ENCODE measurements at regions not wholly inside any gene's neighbourhood (a gene's known extent, or its start where the extent isn't known, plus 50 kb on each side); places are given as distances from the start of the nearest gene placed in this dataset.

DNA sequence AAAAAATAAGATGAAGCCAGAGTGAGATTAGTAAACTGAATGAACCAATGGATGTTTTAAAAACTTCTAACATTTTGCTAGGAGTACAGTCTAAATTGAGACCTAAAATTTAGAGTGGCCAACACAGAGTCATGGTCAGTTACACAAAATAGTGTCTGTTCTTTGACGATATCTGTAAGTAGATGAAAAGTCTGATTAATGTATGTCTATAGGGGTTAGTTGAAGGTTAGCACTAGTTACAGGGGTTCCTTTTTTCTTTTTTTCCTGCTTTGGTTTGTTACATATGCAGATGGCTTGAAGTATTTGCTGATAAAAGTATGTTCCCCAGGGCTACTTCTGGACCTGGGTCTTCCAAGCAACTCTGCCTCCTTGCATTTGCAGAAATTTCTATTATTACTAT lies 90.1 kb upstream of the MTPN start:
- ChIA-PET POLR2A (no interaction called here), CTCF (no interaction called here)
- Histone ChIP-seq H3K9me3 (ENCODE audit: control insufficient read depth, insufficient read depth, low read depth, low read length) (no peaks in the 10 kb centered on the region), H3K27me3 (ENCODE audit: control insufficient read depth, insufficient read depth, low read length) (no peaks in the 10 kb centered on the region), H3K36me3 (ENCODE audit: control insufficient read depth, insufficient read depth, low read length) (no peaks in the 10 kb centered on the region), H3K4me3 (ENCODE audit: low read depth in 2 of 2, low read length in 2 of 2) (no peak overlapping the region), H3K27ac (ENCODE audit: low read length) (no peak overlapping the region), H3K4me1 (ENCODE audit: control insufficient read depth, insufficient read depth, low read length) (no peaks in the 10 kb centered on the region)
- in situ Hi-C loops (cut with HindIII; ENCODE audit: low pct_unique_long_range_greater_than_20kb, low sequenced_read_pairs) (no loop called here), intact Hi-C loops (cut with micrococcal nuclease; ENCODE audit: unreplicated experiment) (no loop called here)
- TF ChIP-seq, protein P1, sequence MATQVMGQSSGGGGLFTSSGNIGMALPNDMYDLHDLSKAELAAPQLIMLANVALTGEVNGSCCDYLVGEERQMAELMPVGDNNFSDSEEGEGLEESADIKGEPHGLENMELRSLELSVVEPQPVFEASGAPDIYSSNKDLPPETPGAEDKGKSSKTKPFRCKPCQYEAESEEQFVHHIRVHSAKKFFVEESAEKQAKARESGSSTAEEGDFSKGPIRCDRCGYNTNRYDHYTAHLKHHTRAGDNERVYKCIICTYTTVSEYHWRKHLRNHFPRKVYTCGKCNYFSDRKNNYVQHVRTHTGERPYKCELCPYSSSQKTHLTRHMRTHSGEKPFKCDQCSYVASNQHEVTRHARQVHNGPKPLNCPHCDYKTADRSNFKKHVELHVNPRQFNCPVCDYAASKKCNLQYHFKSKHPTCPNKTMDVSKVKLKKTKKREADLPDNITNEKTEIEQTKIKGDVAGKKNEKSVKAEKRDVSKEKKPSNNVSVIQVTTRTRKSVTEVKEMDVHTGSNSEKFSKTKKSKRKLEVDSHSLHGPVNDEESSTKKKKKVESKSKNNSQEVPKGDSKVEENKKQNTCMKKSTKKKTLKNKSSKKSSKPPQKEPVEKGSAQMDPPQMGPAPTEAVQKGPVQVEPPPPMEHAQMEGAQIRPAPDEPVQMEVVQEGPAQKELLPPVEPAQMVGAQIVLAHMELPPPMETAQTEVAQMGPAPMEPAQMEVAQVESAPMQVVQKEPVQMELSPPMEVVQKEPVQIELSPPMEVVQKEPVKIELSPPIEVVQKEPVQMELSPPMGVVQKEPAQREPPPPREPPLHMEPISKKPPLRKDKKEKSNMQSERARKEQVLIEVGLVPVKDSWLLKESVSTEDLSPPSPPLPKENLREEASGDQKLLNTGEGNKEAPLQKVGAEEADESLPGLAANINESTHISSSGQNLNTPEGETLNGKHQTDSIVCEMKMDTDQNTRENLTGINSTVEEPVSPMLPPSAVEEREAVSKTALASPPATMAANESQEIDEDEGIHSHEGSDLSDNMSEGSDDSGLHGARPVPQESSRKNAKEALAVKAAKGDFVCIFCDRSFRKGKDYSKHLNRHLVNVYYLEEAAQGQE (IDR thresholded peaks at IDR 0.05; ENCODE audit: insufficient read depth in 1 of 2, low read depth in 2 of 2, low read length in 1 of 2) = no peak
- no peak for TF ChIP-seq POLR2AphosphoS5 (IDR thresholded peaks at IDR 0.05; ENCODE audit: low read depth, low read length)
- TF ChIP-seq, protein P2, sequence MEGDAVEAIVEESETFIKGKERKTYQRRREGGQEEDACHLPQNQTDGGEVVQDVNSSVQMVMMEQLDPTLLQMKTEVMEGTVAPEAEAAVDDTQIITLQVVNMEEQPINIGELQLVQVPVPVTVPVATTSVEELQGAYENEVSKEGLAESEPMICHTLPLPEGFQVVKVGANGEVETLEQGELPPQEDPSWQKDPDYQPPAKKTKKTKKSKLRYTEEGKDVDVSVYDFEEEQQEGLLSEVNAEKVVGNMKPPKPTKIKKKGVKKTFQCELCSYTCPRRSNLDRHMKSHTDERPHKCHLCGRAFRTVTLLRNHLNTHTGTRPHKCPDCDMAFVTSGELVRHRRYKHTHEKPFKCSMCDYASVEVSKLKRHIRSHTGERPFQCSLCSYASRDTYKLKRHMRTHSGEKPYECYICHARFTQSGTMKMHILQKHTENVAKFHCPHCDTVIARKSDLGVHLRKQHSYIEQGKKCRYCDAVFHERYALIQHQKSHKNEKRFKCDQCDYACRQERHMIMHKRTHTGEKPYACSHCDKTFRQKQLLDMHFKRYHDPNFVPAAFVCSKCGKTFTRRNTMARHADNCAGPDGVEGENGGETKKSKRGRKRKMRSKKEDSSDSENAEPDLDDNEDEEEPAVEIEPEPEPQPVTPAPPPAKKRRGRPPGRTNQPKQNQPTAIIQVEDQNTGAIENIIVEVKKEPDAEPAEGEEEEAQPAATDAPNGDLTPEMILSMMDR (IDR thresholded peaks at IDR 0.05) = no peak
- no peak for TF ChIP-seq SIN3A (IDR thresholded peaks at IDR 0.05; ENCODE audit: borderline replicate concordance, insufficient read depth, low read depth, low read length)
- TF ChIP-seq TCF7L2 (IDR thresholded peaks at IDR 0.05; ENCODE audit: low read depth, low read length) = no peak
- DNase-seq (ENCODE audit: low read depth, low spot score) (no peak), ATAC-seq (no peak)
- BruUV-seq (replicated peaks) = no TSS peak

DNA sequence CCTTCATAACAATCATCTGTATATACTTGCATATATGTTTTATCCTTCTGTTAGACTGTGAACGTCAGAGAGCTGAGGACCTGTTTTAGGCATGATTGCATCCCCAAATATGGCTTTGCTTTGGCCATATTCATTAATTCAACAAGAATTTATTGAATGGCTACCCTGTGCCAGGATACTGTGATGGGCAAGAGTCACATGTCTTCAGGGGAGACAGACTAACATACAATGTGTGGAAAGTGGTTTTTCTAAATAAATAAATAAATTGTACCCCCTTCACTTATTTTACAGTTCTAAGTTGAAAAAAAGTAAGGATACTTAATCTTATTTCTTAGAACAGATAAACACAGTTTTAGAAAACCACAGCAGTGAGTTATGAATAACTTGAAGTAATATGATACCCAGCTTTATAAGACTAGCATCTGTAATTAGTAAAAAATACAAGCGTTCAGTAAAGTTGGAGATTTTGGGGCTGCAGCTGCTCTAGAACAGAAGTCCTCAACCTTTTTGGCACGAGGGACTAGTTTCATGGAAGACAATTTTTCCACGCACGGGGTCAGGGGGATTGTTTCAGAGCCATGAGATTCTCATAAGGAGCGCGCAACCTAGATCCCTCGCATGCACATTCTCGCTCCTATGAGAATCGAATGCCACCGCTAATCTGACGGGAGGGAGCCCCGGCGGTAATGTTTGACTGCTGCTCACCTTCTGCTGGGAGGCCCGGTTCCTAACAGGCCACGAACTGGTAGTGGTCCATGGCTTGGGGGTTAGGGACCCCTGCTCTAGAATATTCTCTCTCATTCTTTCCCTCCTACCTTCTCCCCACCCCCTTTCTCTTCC lies 89.4 kb upstream of the MTPN start:
- BruUV-seq (replicated peaks) = no TSS peak

More for the DNA sequence above, 89.4 kb upstream of the MTPN start:
- no peak for DNase-seq (ENCODE audit: low read depth, low spot score)
- intact Hi-C loops (cut with micrococcal nuclease; ENCODE audit: unreplicated experiment) (no loop called here), in situ Hi-C loops (cut with HindIII; ENCODE audit: low pct_unique_long_range_greater_than_20kb, low sequenced_read_pairs) (no loop called here)
- TF ChIP-seq TCF7L2 (IDR thresholded peaks at IDR 0.05; ENCODE audit: low read depth, low read length) (no peak), POLR2AphosphoS5 (IDR thresholded peaks at IDR 0.05; ENCODE audit: low read depth, low read length) (no peak), SIN3A (IDR thresholded peaks at IDR 0.05; ENCODE audit: borderline replicate concordance, insufficient read depth, low read depth, low read length) (no peak)
- TF ChIP-seq, protein P2 (IDR thresholded peaks at IDR 0.05) = no peak
- TF ChIP-seq, protein P1 (IDR thresholded peaks at IDR 0.05; ENCODE audit: insufficient read depth in 1 of 2, low read depth in 2 of 2, low read length in 1 of 2) = no peak
- no peaks in the 10 kb centered on the region for H3K9me3 ChIP-seq (ENCODE audit: control insufficient read depth, insufficient read depth, low read depth, low read length)
- H3K4me3 ChIP-seq (ENCODE audit: low read depth in 2 of 2, low read length in 2 of 2) = no peak overlapping the region
- no peak overlapping the region for H3K27ac ChIP-seq (ENCODE audit: low read length)
- no peaks in the 10 kb centered on the region for H3K36me3 ChIP-seq (ENCODE audit: control insufficient read depth, insufficient read depth, low read length)
- no peak for ATAC-seq
- POLR2A ChIA-PET = interaction anchor here (0.6 kb wide), 1 partner anchor 839 kb away, joined by 3 read pairs; no protein-coding TSS in a partner anchor
- no peaks in the 10 kb centered on the region for H3K27me3 ChIP-seq (ENCODE audit: control insufficient read depth, insufficient read depth, low read length)
- H3K4me1 ChIP-seq (ENCODE audit: control insufficient read depth, insufficient read depth, low read length) = no peaks in the 10 kb centered on the region
- CTCF ChIA-PET = no interaction called here

Measured in Panc1 (cell line).